ENCODE measurements at regions not wholly inside any gene's neighbourhood (a gene's known extent, or its start where the extent isn't known, plus 50 kb on each side); places are given as distances from the start of the nearest gene placed in this dataset.

DNA sequence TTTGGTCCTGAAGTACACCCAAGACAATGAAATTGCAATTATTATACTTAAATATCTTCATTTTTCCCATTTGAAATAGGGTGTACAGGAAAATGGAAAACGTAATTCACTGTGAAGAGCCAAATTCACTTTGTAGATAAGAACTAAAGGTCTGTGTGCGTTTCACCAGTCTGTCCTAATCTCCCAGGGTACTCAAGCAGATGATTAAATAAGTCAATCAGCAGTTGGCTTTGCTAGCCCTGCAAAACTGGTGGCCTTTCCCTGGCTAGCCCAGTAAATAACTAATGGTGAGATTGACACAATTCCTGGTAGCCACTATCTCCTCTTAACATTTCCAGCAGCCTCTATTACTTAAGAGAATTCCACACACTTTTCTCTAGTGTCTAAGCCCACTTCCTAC is 389.3 kb downstream of the TBL1XR1 start:
- dilution Hi-C loops (cut with MboI; ENCODE audit: extremely low pct_ligation_motif_present, low sequenced_read_pairs): no loop called here
- DNase-seq (ENCODE audit: low read depth, low spot score) (no peak), FAIRE-seq (no peak)
- Histone ChIP-seq H3K9ac (ENCODE audit: control insufficient read depth, extremely low read depth, insufficient read depth, low read length) (no peak overlapping the region), H3K27me3 (ENCODE audit: control insufficient read depth, extremely low read depth, insufficient read depth, low read length) (no peaks in the 10 kb centered on the region), H3K9me3 (ENCODE audit: control insufficient read depth, low read depth, low read length) (no peaks in the 10 kb centered on the region), H3K4me1 (ENCODE audit: control insufficient read depth, extremely low read depth, insufficient read depth, low read length) (no peaks in the 10 kb centered on the region), H3K36me3 (ENCODE audit: control insufficient read depth in 2 of 2, extremely low read depth in 1 of 2, insufficient read depth in 2 of 2, low read length in 2 of 2) (no peaks in the 10 kb centered on the region), H4K20me1 (ENCODE audit: control insufficient read depth, extremely low read depth, insufficient read depth, low read length) (no peaks in the 10 kb centered on the region), H3K4me3 (ENCODE audit: control insufficient read depth in 2 of 3, extremely low read depth in 1 of 3, insufficient read depth in 2 of 3, low read depth in 1 of 3, low read length in 3 of 3) (no peak overlapping the region), H3K4me2 (ENCODE audit: control insufficient read depth, extremely low read depth, insufficient read depth, low read depth, low read length) (no peak overlapping the region), H3K9me1 (ENCODE audit: control insufficient read depth, extremely low read depth, insufficient read depth, low read length) (no peaks in the 10 kb centered on the region), H3K79me2 (ENCODE audit: control insufficient read depth, insufficient read depth, low read length) (no peaks in the 10 kb centered on the region), H3K27ac (ENCODE audit: control insufficient read depth, insufficient read depth, low read length) (no peak overlapping the region), H2AFZ (ENCODE audit: control insufficient read depth, low read length) (no peak overlapping the region)
- TF ChIP-seq EZH2 (IDR thresholded peaks at IDR 0.05; ENCODE audit: low read length): no peak
- TF ChIP-seq, protein P1, sequence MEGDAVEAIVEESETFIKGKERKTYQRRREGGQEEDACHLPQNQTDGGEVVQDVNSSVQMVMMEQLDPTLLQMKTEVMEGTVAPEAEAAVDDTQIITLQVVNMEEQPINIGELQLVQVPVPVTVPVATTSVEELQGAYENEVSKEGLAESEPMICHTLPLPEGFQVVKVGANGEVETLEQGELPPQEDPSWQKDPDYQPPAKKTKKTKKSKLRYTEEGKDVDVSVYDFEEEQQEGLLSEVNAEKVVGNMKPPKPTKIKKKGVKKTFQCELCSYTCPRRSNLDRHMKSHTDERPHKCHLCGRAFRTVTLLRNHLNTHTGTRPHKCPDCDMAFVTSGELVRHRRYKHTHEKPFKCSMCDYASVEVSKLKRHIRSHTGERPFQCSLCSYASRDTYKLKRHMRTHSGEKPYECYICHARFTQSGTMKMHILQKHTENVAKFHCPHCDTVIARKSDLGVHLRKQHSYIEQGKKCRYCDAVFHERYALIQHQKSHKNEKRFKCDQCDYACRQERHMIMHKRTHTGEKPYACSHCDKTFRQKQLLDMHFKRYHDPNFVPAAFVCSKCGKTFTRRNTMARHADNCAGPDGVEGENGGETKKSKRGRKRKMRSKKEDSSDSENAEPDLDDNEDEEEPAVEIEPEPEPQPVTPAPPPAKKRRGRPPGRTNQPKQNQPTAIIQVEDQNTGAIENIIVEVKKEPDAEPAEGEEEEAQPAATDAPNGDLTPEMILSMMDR (optimal IDR thresholded peaks at IDR 0.05 in 1 of 3, IDR thresholded peaks at IDR 0.05 in 1 of 3, conservative IDR thresholded peaks at IDR 0.05 in 1 of 3; ENCODE audit: extremely low read depth in 1 of 3, insufficient read depth in 2 of 3, low read length in 3 of 3): no peak

GRCh38 chr3:176799675-176800074 is 397.6 kb downstream of the TBL1XR1 start:
- FAIRE-seq (no peak), DNase-seq (ENCODE audit: low read depth, low spot score) (no peak)
- Histone ChIP-seq H2AFZ (ENCODE audit: control insufficient read depth, low read length) (no peak overlapping the region), H3K9me1 (ENCODE audit: control insufficient read depth, extremely low read depth, insufficient read depth, low read length) (no peaks in the 10 kb centered on the region), H3K4me1 (ENCODE audit: control insufficient read depth, extremely low read depth, insufficient read depth, low read length) (no peaks in the 10 kb centered on the region), H3K9me3 (ENCODE audit: control insufficient read depth, low read depth, low read length) (no peaks in the 10 kb centered on the region), H3K9ac (ENCODE audit: control insufficient read depth, extremely low read depth, insufficient read depth, low read length) (no peak overlapping the region), H4K20me1 (ENCODE audit: control insufficient read depth, extremely low read depth, insufficient read depth, low read length) (no peaks in the 10 kb centered on the region), H3K4me3 (ENCODE audit: control insufficient read depth in 2 of 3, extremely low read depth in 1 of 3, insufficient read depth in 2 of 3, low read depth in 1 of 3, low read length in 3 of 3) (no peak overlapping the region), H3K27me3 (ENCODE audit: control insufficient read depth, extremely low read depth, insufficient read depth, low read length) (no peaks in the 10 kb centered on the region), H3K36me3 (ENCODE audit: control insufficient read depth in 2 of 2, extremely low read depth in 1 of 2, insufficient read depth in 2 of 2, low read length in 2 of 2) (no peaks in the 10 kb centered on the region), H3K4me2 (ENCODE audit: control insufficient read depth, extremely low read depth, insufficient read depth, low read depth, low read length) (no peak overlapping the region), H3K79me2 (ENCODE audit: control insufficient read depth, insufficient read depth, low read length) (no peaks in the 10 kb centered on the region), H3K27ac (ENCODE audit: control insufficient read depth, insufficient read depth, low read length) (no peak overlapping the region)
- dilution Hi-C loops (cut with MboI; ENCODE audit: extremely low pct_ligation_motif_present, low sequenced_read_pairs): no loop called here
- TF ChIP-seq, protein P1 (optimal IDR thresholded peaks at IDR 0.05 in 1 of 3, IDR thresholded peaks at IDR 0.05 in 1 of 3, conservative IDR thresholded peaks at IDR 0.05 in 1 of 3; ENCODE audit: extremely low read depth in 1 of 3, insufficient read depth in 2 of 3, low read length in 3 of 3): no peak
- TF ChIP-seq EZH2 (IDR thresholded peaks at IDR 0.05; ENCODE audit: low read length): no peak
